PC-9 (cell line): ENCODE measurements at regions not wholly inside any gene's neighbourhood (a gene's known extent, or its start where the extent isn't known, plus 50 kb on each side); places are given as distances from the start of the nearest gene placed in this dataset.

Experiments used
- CTCF ChIP-seq: fragments of 200-600 bp; sonication (generic); conservative IDR thresholded peaks from 2 replicates; pipeline ENCODE4 v1.6.1; 2017; ENCODE audit warnings: mixed run types, antibody characterized with exemption, mild to moderate bottlenecking, moderate library complexity
- EZH2 ChIP-seq: fragments of 200-600 bp; sonication (generic); IDR thresholded peaks from 2 replicates; pipeline ENCODE4 v1.8.0; 2017; ENCODE audit warnings: antibody characterized with exemption, low read depth

DNA sequence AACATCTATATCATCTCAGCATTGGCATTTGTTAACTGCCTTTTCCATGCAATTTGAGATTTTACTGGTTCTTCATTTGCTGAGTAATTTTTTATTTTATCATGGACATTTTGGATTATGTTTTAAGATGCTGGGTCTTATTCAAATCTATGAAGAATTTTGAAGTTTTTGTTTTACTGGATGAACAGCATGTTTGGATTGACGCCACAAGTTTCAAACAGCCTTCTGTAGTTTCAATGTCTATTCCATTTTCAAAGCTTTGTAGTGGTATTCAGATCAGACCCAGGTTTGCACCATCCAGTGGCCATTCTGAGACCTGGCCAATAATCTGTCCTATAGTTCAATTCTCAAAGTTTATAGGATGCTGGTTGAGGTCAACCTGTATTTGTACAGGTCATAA is 148.4 kb upstream of the STMND1 start:
- TF ChIP-seq CTCF (no peak), EZH2 (no peak)
